ENCODE measurements at regions not wholly inside any gene's neighbourhood (a gene's known extent, or its start where the extent isn't known, plus 50 kb on each side); places are given as distances from the start of the nearest gene placed in this dataset.
"Not testable (repeated sequence)": the region's sequence is repeated elsewhere in the genome, so short reads cannot be mapped to it uniquely, and the experiment has no call there.

DNA sequence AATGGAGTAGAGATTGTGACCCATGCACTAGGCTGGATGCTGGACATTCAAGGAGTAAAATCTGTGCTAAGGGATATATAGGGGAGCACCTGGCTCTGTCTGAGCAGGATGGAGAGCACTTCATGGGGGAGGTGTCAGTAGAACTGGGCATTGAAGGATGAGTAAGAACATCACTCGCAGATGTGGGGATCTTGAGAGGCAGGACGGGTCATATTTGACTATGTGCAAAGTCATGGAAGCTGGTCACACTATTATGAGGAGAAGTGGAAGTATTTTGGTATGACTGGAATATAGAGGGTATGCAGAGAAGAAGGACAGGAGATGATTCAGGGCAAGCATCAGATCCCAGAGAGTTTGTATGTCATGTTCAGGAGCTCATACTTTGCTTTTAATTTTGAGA is 62.9 kb upstream of the PCDH8 start:
- no peak for DNase-seq (ENCODE audit: low read depth in 1 of 2, low spot score in 1 of 2)
- Histone ChIP-seq H3K36me3 (no peaks in the 10 kb centered on the region), H3K27ac (no peak overlapping the region), H3K9me3 (ENCODE audit: low read depth) (no peaks in the 10 kb centered on the region), H3K27me3 (no peaks in the 10 kb centered on the region), H3K4me3 (no peak overlapping the region), H3K4me1 (ENCODE audit: low read depth) (peaks cover 5% of the 10 kb centered on the region)
- TF ChIP-seq, protein P1, sequence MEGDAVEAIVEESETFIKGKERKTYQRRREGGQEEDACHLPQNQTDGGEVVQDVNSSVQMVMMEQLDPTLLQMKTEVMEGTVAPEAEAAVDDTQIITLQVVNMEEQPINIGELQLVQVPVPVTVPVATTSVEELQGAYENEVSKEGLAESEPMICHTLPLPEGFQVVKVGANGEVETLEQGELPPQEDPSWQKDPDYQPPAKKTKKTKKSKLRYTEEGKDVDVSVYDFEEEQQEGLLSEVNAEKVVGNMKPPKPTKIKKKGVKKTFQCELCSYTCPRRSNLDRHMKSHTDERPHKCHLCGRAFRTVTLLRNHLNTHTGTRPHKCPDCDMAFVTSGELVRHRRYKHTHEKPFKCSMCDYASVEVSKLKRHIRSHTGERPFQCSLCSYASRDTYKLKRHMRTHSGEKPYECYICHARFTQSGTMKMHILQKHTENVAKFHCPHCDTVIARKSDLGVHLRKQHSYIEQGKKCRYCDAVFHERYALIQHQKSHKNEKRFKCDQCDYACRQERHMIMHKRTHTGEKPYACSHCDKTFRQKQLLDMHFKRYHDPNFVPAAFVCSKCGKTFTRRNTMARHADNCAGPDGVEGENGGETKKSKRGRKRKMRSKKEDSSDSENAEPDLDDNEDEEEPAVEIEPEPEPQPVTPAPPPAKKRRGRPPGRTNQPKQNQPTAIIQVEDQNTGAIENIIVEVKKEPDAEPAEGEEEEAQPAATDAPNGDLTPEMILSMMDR (IDR thresholded peaks at IDR 0.05; ENCODE audit: low read depth, low read length) = no peak

DNA sequence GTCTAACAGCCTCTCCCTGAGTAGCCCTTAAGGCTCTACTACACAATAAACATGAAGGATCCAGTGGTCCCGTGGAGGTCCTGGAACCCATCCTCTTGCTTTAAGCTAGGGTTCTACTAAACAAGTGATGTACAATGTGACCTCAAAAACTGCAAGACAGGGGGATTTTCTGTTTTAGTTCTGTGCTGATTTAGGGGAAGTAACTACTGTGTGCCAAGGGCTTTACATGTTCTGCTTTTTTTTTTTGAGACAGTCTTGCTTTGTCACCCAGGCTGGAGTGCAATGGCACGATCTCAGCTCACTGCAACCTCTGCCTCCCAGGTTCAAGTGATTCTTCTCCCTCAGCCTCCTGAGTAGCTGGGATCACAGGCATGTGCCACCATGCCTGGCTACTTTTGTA is 61.9 kb upstream of the PCDH8 start:
- not testable (repeated sequence) for H3K9me3 ChIP-seq (ENCODE audit: low read depth); DNase-seq (ENCODE audit: low read depth in 1 of 2, low spot score in 1 of 2); H3K4me1 ChIP-seq (ENCODE audit: low read depth); H3K4me3 ChIP-seq; H3K27ac ChIP-seq; H3K36me3 ChIP-seq; H3K27me3 ChIP-seq

DNA sequence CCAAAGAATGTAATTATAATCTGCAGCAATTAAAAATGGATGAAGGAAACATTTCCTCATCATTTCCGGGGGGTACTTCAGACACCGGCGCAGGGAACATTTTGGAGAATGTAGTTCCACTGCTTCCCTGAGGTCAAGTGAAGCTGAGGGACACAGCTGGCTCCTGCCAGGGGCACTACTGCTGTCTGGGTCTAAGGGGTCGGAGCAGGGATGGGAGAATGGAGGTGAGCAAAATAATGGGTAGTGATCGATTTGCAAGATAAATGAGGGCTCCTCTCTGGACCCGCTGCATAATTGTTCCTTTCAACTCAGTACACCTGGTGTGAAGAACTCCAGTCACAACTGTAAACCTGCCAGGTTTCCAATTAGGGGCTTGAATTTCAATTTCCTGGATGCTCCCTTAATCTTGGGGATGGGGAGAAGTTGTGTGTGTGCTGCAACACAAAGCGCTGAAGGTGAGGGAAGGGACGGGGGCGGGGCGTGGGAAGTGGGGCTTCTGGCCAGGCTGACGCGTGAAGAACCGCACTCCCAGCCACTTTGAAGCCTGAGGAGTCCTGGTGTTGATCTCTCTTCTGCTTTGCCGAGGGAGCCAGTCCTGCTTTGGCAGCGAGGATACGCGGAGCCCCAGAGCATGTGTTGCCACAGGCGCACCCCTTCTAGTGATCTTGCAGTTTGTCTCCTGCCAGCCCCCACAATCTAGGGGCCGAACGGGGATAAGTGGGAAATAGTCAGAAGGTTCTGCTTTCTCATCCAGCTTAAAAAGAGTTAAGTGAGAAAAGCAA is 57.9 kb upstream of the PCDH8 start:
- Histone ChIP-seq H3K27ac (no peak overlapping the region), H3K27me3 (no peaks in the 10 kb centered on the region), H3K4me1 (ENCODE audit: low read depth) (peaks cover 2% of the 10 kb centered on the region), H3K36me3 (no peaks in the 10 kb centered on the region), H3K9me3 (ENCODE audit: low read depth) (no peaks in the 10 kb centered on the region), H3K4me3 (no peak overlapping the region)
- DNase-seq (ENCODE audit: low read depth in 1 of 2, low spot score in 1 of 2) = no peak
- TF ChIP-seq, protein P1 (IDR thresholded peaks at IDR 0.05; ENCODE audit: low read depth, low read length) = no peak

DNA sequence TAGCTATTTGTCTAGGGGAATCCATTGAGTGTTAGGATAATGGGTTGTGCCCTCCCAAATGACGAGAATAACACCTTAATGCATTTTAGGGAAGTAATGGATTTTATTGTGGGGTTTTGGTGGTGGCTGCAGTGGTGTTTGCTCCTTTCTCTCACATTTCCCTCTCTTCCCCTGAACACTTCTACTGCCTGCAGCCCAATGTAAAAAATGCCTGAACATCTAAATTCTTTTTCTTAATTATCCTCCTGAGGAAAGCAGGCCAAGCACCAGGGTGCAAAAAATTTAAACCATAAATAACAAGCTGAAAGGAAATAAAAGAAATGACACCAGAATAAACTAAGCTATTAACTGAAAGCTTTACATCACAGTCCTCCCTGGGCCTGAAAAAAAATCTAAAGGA is 57.3 kb upstream of the PCDH8 start:
- Histone ChIP-seq H3K9me3 (ENCODE audit: low read depth) (no peaks in the 10 kb centered on the region), H3K4me1 (ENCODE audit: low read depth) (peaks cover 2% of the 10 kb centered on the region), H3K4me3 (no peak overlapping the region), H3K36me3 (no peaks in the 10 kb centered on the region), H3K27ac (no peak overlapping the region), H3K27me3 (no peaks in the 10 kb centered on the region)
- no peak for DNase-seq (ENCODE audit: low read depth in 1 of 2, low spot score in 1 of 2)
- TF ChIP-seq, protein P1 (IDR thresholded peaks at IDR 0.05; ENCODE audit: low read depth, low read length) = no peak

DNA sequence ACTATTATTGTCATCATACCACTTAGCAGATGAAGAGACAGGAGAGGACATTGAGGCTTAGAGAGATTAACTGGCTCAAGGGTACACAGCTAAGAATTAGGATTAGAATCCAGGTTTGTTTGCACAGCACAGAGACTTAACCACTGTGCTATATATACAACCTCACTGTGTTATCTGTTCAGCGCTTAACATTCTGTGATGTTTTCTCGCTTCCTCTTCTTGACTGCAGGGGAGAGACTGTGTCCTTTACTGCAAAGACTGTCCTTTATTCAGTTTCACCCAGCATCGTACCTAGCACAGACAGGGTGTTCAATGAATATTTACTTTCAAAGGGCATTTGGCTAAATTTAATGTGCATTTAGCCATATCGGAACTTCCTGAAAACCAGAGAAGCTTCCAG is 54.9 kb upstream of the PCDH8 start:
- TF ChIP-seq, protein P1 (IDR thresholded peaks at IDR 0.05; ENCODE audit: low read depth, low read length) = no peak
- H3K27ac ChIP-seq = no peak overlapping the region
- H3K4me1 ChIP-seq (ENCODE audit: low read depth) = peaks cover 2% of the 10 kb centered on the region
- H3K27me3 ChIP-seq = no peaks in the 10 kb centered on the region
- H3K36me3 ChIP-seq = no peaks in the 10 kb centered on the region
- H3K4me3 ChIP-seq = no peak overlapping the region
- H3K9me3 ChIP-seq (ENCODE audit: low read depth) = no peaks in the 10 kb centered on the region
- no peak for DNase-seq (ENCODE audit: low read depth in 1 of 2, low spot score in 1 of 2)

DNA sequence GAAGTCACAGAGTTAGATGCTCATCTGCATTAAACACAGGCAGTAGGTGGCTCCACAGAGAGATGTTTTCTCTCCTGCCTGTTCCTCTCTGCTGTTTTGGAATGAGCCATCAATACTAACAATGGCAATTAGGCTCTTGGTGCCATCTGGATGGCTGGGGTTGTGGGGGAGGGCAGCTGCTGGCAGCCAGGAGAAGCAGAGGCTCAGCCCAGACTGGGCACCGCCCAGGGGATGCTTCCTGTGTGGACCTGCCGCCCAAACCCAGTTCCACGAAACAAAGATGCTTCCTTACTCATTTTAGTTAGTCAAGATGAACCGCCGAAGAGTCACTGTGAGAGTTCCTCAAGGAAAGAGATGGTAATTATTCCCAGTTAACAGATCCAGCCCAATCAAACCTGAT is 50.8 kb upstream of the PCDH8 start:
- no peak overlapping the region for H3K27ac ChIP-seq
- H3K9me3 ChIP-seq (ENCODE audit: low read depth) = no peaks in the 10 kb centered on the region
- no peaks in the 10 kb centered on the region for H3K4me1 ChIP-seq (ENCODE audit: low read depth)
- no peaks in the 10 kb centered on the region for H3K27me3 ChIP-seq
- TF ChIP-seq, protein P1 (IDR thresholded peaks at IDR 0.05; ENCODE audit: low read depth, low read length) = no peak
- DNase-seq (ENCODE audit: low read depth in 1 of 2, low spot score in 1 of 2) = no peak
- H3K36me3 ChIP-seq = no peaks in the 10 kb centered on the region
- no peak overlapping the region for H3K4me3 ChIP-seq
